Ishikawa (cell line): ENCODE measurements at regions not wholly inside any gene's neighbourhood (a gene's known extent, or its start where the extent isn't known, plus 50 kb on each side); places are given as distances from the start of the nearest gene placed in this dataset.

Source experiments
- NFIC ChIP-seq: IDR thresholded peaks from 2 replicates; pipeline ENCODE4 v1.6.1; 2012
- REST ChIP-seq: IDR thresholded peaks from 2 replicates; pipeline ENCODE4 v1.6.1; 2012; ENCODE audit warnings: low read depth, mild to moderate bottlenecking

- TF ChIP-seq REST (no peak), NFIC (no peak)
Observed at GRCh38 chr20:11785885-11786507, 131.7 kb upstream of the BTBD3 start.
